ENCODE measurements at regions not wholly inside any gene's neighbourhood (a gene's known extent, or its start where the extent isn't known, plus 50 kb on each side); places are given as distances from the start of the nearest gene placed in this dataset.

DNA sequence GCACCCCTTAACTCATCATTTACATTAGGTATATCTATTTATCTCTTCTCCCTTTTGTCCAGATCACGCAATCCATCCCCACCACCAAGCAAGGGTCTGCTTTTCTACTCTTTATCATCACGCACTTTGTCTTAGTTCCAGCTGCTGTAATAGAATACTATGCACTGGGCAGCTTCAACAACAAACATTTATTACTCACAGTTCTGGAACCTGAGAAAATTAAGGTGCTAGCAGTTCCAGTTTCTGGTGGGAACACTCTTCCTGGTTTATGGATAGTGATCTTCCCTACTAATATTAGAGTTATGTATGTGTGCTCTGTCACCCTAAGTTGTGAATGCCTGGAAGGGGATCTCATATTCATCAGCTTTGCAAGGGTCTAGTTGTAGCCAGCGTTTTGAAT is 687.0 kb downstream of the NTRK3 start:
- Histone ChIP-seq H2BK5ac (ENCODE audit: low read depth, low read length, poor library complexity, severe bottlenecking) (no peak overlapping the region), H3K4ac (ENCODE audit: low read depth in 1 of 2, low read length in 2 of 2) (no peak overlapping the region), H4K8ac (ENCODE audit: low read length) (no peak overlapping the region), H3K18ac (ENCODE audit: low read depth in 1 of 2, low read length in 2 of 2) (no peak overlapping the region), H3K4me3 (ENCODE audit: insufficient read depth in 1 of 2, low read depth in 1 of 2, low read length in 2 of 2) (no peak overlapping the region), H3K4me2 (ENCODE audit: low read length, poor library complexity, severe bottlenecking) (no peak overlapping the region), H3K23ac (ENCODE audit: low read length in 2 of 2) (no peak overlapping the region), H2BK12ac (ENCODE audit: low read length in 2 of 2) (no peak overlapping the region), H3K9ac (ENCODE audit: low read length) (no peak overlapping the region), H3K27me3 (ENCODE audit: control insufficient read depth in 1 of 2, insufficient read depth in 1 of 2, low read length in 2 of 2) (peaks cover 0 to 9% of the 10 kb centered on the region in 2 experiments), H2BK15ac (ENCODE audit: low read depth, poor library complexity, severe bottlenecking) (no peak overlapping the region), H2AFZ (ENCODE audit: low read depth, low read length) (no peak overlapping the region), H4K91ac (ENCODE audit: low read length) (no peak overlapping the region), H2AK5ac (ENCODE audit: low read length, severe bottlenecking) (no peak overlapping the region), H3K79me1 (replicated peaks; ENCODE audit: low read length, poor library complexity, severe bottlenecking) (no peaks in the 10 kb centered on the region), H2BK120ac (ENCODE audit: low read depth, low read length) (no peak overlapping the region), H3K27ac (ENCODE audit: low read length, poor library complexity, severe bottlenecking) (no peak overlapping the region), H3K9me3 (ENCODE audit: control insufficient read depth, low read length) (no peaks in the 10 kb centered on the region), H3K4me1 (ENCODE audit: control insufficient read depth, insufficient read depth, low read depth, low read length) (peaks cover 2% of the 10 kb centered on the region), H3K36me3 (ENCODE audit: control insufficient read depth in 1 of 2, insufficient read depth in 2 of 2, low read depth in 1 of 2, low read length in 2 of 2) (no peaks in the 10 kb centered on the region), H3K14ac (ENCODE audit: low read length in 2 of 2) (no peak overlapping the region)
- 91% methylated on average over 3 of the region's 3 CpGs for WGBS
- no peak for DNase-seq

DNA sequence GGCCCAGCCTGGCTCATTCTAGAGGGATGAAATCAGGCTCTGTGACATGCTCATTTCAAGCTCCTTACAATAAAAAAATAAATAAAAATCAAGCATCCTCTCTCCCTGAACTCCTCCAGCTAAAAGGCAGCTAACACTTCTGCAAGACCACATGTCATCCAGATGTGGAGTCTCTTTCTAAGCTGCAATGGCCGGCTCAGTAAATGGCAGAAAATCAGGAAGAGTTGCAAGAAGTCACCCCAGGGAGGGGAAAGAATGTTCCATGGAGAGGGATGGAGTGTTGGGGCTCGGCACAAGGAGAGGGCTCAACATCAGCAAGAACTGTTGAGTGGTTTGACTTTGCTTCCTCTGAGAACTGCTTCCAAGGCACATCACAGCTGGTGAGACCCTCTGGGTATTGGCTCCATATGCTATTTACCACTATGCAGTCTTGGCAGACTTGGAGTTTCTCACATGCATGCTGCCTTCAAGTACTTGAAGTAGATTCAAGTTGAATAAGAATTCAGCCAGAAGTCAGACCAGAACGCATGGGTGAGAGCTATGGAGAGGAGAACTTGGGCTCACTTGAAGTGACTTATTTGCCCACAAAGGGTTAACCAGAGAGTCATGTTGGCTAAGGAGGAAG is 689.0 kb downstream of the NTRK3 start:
- H3K27me3 ChIP-seq (ENCODE audit: control insufficient read depth in 1 of 2, insufficient read depth in 1 of 2, low read length in 2 of 2): peaks cover 0 to 9% of the 10 kb centered on the region in 2 experiments
- H2BK12ac ChIP-seq (ENCODE audit: low read length in 2 of 2): no peak overlapping the region
- H2BK15ac ChIP-seq (ENCODE audit: low read depth, poor library complexity, severe bottlenecking): no peak overlapping the region
- no peak overlapping the region for H2AK5ac ChIP-seq (ENCODE audit: low read length, severe bottlenecking)
- no peaks in the 10 kb centered on the region for H3K36me3 ChIP-seq (ENCODE audit: control insufficient read depth in 1 of 2, insufficient read depth in 2 of 2, low read depth in 1 of 2, low read length in 2 of 2)
- H3K4ac ChIP-seq (ENCODE audit: low read depth in 1 of 2, low read length in 2 of 2): no peak overlapping the region
- H3K23ac ChIP-seq (ENCODE audit: low read length in 2 of 2): no peak overlapping the region
- no peaks in the 10 kb centered on the region for H3K79me1 ChIP-seq (replicated peaks; ENCODE audit: low read length, poor library complexity, severe bottlenecking)
- no peak overlapping the region for H3K18ac ChIP-seq (ENCODE audit: low read depth in 1 of 2, low read length in 2 of 2)
- H3K9ac ChIP-seq (ENCODE audit: low read length): no peak overlapping the region
- H3K14ac ChIP-seq (ENCODE audit: low read length in 2 of 2): peak overlapping the region in 1 of 2 experiments; percentile 49
- H3K4me2 ChIP-seq (ENCODE audit: low read length, poor library complexity, severe bottlenecking): no peak overlapping the region
- no peak overlapping the region for H2BK5ac ChIP-seq (ENCODE audit: low read depth, low read length, poor library complexity, severe bottlenecking)
- H4K91ac ChIP-seq (ENCODE audit: low read length): no peak overlapping the region
- no peaks in the 10 kb centered on the region for H3K9me3 ChIP-seq (ENCODE audit: control insufficient read depth, low read length)
- H3K27ac ChIP-seq (ENCODE audit: low read length, poor library complexity, severe bottlenecking): no peak overlapping the region
- DNase-seq: no peak
- H3K4me3 ChIP-seq (ENCODE audit: insufficient read depth in 1 of 2, low read depth in 1 of 2, low read length in 2 of 2): no peak overlapping the region
- H3K4me1 ChIP-seq (ENCODE audit: control insufficient read depth, insufficient read depth, low read depth, low read length): peaks cover 1% of the 10 kb centered on the region
- 78% methylated on average over 3 of the region's 3 CpGs for WGBS
- H2BK120ac ChIP-seq (ENCODE audit: low read depth, low read length): no peak overlapping the region
- H2AFZ ChIP-seq (ENCODE audit: low read depth, low read length): no peak overlapping the region
- H4K8ac ChIP-seq (ENCODE audit: low read length): no peak overlapping the region

DNA sequence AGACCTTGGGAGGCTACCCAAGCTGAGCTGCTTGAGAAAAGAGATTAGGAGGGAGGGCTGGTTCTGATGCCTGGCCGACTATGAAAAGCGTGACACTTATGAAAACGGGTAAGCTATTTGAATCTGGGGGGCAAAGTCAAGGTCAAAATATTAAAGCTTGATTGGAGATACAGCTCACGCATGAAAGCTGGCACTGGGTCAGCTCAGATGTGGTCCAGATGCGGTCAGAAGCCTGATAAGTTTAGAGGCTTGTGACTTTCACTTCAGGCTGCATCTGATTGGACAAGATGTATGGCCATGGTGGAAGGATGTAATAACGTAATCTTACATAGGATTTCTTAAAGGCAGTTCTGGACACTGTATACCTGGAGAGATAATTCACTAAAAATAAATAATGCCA is 690.3 kb downstream of the NTRK3 start:
- H2BK15ac ChIP-seq (ENCODE audit: low read depth, poor library complexity, severe bottlenecking): no peak overlapping the region
- H2BK5ac ChIP-seq (ENCODE audit: low read depth, low read length, poor library complexity, severe bottlenecking): no peak overlapping the region
- WGBS: 93% methylated on average over 5 of the region's 6 CpGs
- no peak overlapping the region for H2AK5ac ChIP-seq (ENCODE audit: low read length, severe bottlenecking)
- no peak for DNase-seq
- H4K91ac ChIP-seq (ENCODE audit: low read length): no peak overlapping the region
- no peaks in the 10 kb centered on the region for H3K79me1 ChIP-seq (replicated peaks; ENCODE audit: low read length, poor library complexity, severe bottlenecking)
- no peak overlapping the region for H2BK12ac ChIP-seq (ENCODE audit: low read length in 2 of 2)
- no peak overlapping the region for H3K4me2 ChIP-seq (ENCODE audit: low read length, poor library complexity, severe bottlenecking)
- H3K9me3 ChIP-seq (ENCODE audit: control insufficient read depth, low read length): no peaks in the 10 kb centered on the region
- H3K14ac ChIP-seq (ENCODE audit: low read length in 2 of 2): no peak overlapping the region
- H3K23ac ChIP-seq (ENCODE audit: low read length in 2 of 2): no peak overlapping the region
- H3K18ac ChIP-seq (ENCODE audit: low read depth in 1 of 2, low read length in 2 of 2): no peak overlapping the region
- no peak overlapping the region for H2BK120ac ChIP-seq (ENCODE audit: low read depth, low read length)
- H3K27me3 ChIP-seq (ENCODE audit: control insufficient read depth in 1 of 2, insufficient read depth in 1 of 2, low read length in 2 of 2): peaks cover 0 to 9% of the 10 kb centered on the region in 2 experiments
- H3K4ac ChIP-seq (ENCODE audit: low read depth in 1 of 2, low read length in 2 of 2): no peak overlapping the region
- no peaks in the 10 kb centered on the region for H3K4me1 ChIP-seq (ENCODE audit: control insufficient read depth, insufficient read depth, low read depth, low read length)
- H3K27ac ChIP-seq (ENCODE audit: low read length, poor library complexity, severe bottlenecking): no peak overlapping the region
- H3K9ac ChIP-seq (ENCODE audit: low read length): no peak overlapping the region
- no peak overlapping the region for H2AFZ ChIP-seq (ENCODE audit: low read depth, low read length)
- no peak overlapping the region for H4K8ac ChIP-seq (ENCODE audit: low read length)
- no peaks in the 10 kb centered on the region for H3K36me3 ChIP-seq (ENCODE audit: control insufficient read depth in 1 of 2, insufficient read depth in 2 of 2, low read depth in 1 of 2, low read length in 2 of 2)
- no peak overlapping the region for H3K4me3 ChIP-seq (ENCODE audit: insufficient read depth in 1 of 2, low read depth in 1 of 2, low read length in 2 of 2)

DNA sequence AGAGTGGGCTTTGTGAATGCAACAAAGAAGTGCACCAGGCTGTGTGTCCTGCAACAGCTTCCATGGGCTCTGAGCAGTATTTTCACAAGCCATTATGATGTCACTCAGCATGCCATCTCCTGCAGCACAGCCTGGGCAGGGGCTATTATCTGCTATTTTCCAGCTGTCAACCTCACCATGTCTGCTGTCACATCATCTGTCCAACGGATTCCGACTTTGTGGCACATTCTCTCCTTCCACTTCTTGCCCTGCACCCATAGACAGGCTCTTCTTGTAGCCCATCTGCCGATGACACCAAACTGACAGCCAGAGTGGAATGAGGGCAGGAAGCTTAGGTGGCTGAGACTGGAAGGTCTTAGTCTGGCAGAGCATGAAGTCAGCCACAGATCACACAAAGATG is 691.9 kb downstream of the NTRK3 start:
- no peak overlapping the region for H2BK12ac ChIP-seq (ENCODE audit: low read length in 2 of 2)

More for the DNA sequence above, 691.9 kb downstream of the NTRK3 start:
- Histone ChIP-seq H3K4ac (ENCODE audit: low read depth in 1 of 2, low read length in 2 of 2) (no peak overlapping the region), H3K27ac (ENCODE audit: low read length, poor library complexity, severe bottlenecking) (no peak overlapping the region), H2BK5ac (ENCODE audit: low read depth, low read length, poor library complexity, severe bottlenecking) (no peak overlapping the region), H3K79me1 (replicated peaks; ENCODE audit: low read length, poor library complexity, severe bottlenecking) (no peaks in the 10 kb centered on the region), H3K4me3 (ENCODE audit: insufficient read depth in 1 of 2, low read depth in 1 of 2, low read length in 2 of 2) (no peak overlapping the region), H3K9ac (ENCODE audit: low read length) (no peak overlapping the region), H3K4me2 (ENCODE audit: low read length, poor library complexity, severe bottlenecking) (no peak overlapping the region), H2BK15ac (ENCODE audit: low read depth, poor library complexity, severe bottlenecking) (no peak overlapping the region), H3K27me3 (ENCODE audit: control insufficient read depth in 1 of 2, insufficient read depth in 1 of 2, low read length in 2 of 2) (peaks cover 0 to 9% of the 10 kb centered on the region in 2 experiments), H3K18ac (ENCODE audit: low read depth in 1 of 2, low read length in 2 of 2) (no peak overlapping the region), H4K91ac (ENCODE audit: low read length) (no peak overlapping the region), H4K8ac (ENCODE audit: low read length) (no peak overlapping the region), H3K14ac (ENCODE audit: low read length in 2 of 2) (no peak overlapping the region), H3K4me1 (ENCODE audit: control insufficient read depth, insufficient read depth, low read depth, low read length) (no peaks in the 10 kb centered on the region), H2AK5ac (ENCODE audit: low read length, severe bottlenecking) (no peak overlapping the region), H3K36me3 (ENCODE audit: control insufficient read depth in 1 of 2, insufficient read depth in 2 of 2, low read depth in 1 of 2, low read length in 2 of 2) (no peaks in the 10 kb centered on the region), H2AFZ (ENCODE audit: low read depth, low read length) (no peak overlapping the region), H3K23ac (ENCODE audit: low read length in 2 of 2) (no peak overlapping the region), H3K9me3 (ENCODE audit: control insufficient read depth, low read length) (no peaks in the 10 kb centered on the region), H2BK120ac (ENCODE audit: low read depth, low read length) (no peak overlapping the region)
- DNase-seq: no peak
- 100% methylated on average over 3 of the region's 3 CpGs for WGBS
